GM12878 (cell line): ENCODE measurements at regions not wholly inside any gene's neighbourhood (a gene's known extent, or its start where the extent isn't known, plus 50 kb on each side); places are given as distances from the start of the nearest gene placed in this dataset.
A peak's percentile ranks its signal among the peaks of the same experiment; 100 is the strongest.

ENCODE experiments used
- ASH2L ChIP-seq: fragments of 300-600, 200-600 bp; sonication (generic); IDR thresholded peaks from 2 replicates; pipeline ENCODE4 v1.6.1; 2017; ENCODE audit warnings: low read depth, mild to moderate bottlenecking, borderline replicate concordance
- ATF2 ChIP-seq: IDR thresholded peaks from 2 replicates; pipeline ENCODE4 v1.6.1; 2012; ENCODE audit warnings: low read length, inconsistent platforms
- BCLAF1 ChIP-seq: fragments of 450-650 bp; IDR thresholded peaks from 2 replicates; pipeline ENCODE4 v1.6.1; 2017; ENCODE audit warnings: antibody characterized with exemption, mild to moderate bottlenecking, moderate library complexity
- BHLHE40 ChIP-seq, 2 experiments: fragments of 450-650 bp in 1 of 2; IDR thresholded peaks; 2 replicates each; pipeline ENCODE4 v1.6.1; 2011 to 2017; ENCODE audit warnings: low read depth in 2 of 2, borderline replicate concordance in 1 of 2, improper control_type of control experiment in 1 of 2, low read length in 1 of 2, mild to moderate bottlenecking in 1 of 2
- CBFB ChIP-seq: IDR thresholded peaks from 2 replicates; pipeline ENCODE4 v1.6.1; 2016; ENCODE audit warnings: antibody characterized with exemption, low read depth
- CHD1 ChIP-seq: IDR thresholded peaks from 2 replicates; pipeline ENCODE4 v1.6.1; 2012; ENCODE audit warnings: low read depth, low read length, improper control_type of control experiment
- CREB1 ChIP-seq: IDR thresholded peaks from 2 replicates; pipeline ENCODE4 v1.6.1; 2012; ENCODE audit warnings: low read depth, mild to moderate bottlenecking, inconsistent platforms
- FOS ChIP-seq: IDR thresholded peaks from 3 replicates; pipeline ENCODE4 v1.6.1; 2011; ENCODE audit warnings: borderline replicate concordance; ENCODE audit not compliant: insufficient read length; ENCODE audit errors: extremely low read depth
- MAX ChIP-seq: IDR thresholded peaks from 2 replicates; pipeline ENCODE4 v1.6.1; 2012; ENCODE audit warnings: low read depth, low read length, improper control_type of control experiment
- MTA2 ChIP-seq: fragments of 450-650 bp; IDR thresholded peaks from 2 replicates; pipeline ENCODE4 v1.6.1; 2016; ENCODE audit warnings: low read depth, mild to moderate bottlenecking, moderate library complexity
- NFYA ChIP-seq: IDR thresholded peaks from 2 replicates; pipeline ENCODE4 v1.6.1; 2011; ENCODE audit warnings: low read depth, mild to moderate bottlenecking, low read length, improper control_type of control experiment, borderline replicate concordance
- PAX5 ChIP-seq: IDR thresholded peaks from 2 replicates; pipeline ENCODE4 v1.6.1; 2011; ENCODE audit warnings: low read depth, low read length, borderline replicate concordance
- RAD51 ChIP-seq: fragments of 450-650 bp; IDR thresholded peaks from 2 replicates; pipeline ENCODE4 v1.6.1; 2016; ENCODE audit warnings: moderate library complexity, mild to moderate bottlenecking, inconsistent platforms
- RCOR1 ChIP-seq: conservative IDR thresholded peaks from 2 replicates; pipeline ENCODE4 v1.6.1; 2012; ENCODE audit warnings: low read depth, low read length, improper control_type of control experiment
- SIX5 ChIP-seq: IDR thresholded peaks from 2 replicates; pipeline ENCODE4 v1.6.1; 2011; ENCODE audit warnings: mild to moderate bottlenecking, low read depth, low read length, moderate library complexity; ENCODE audit not compliant: severe bottlenecking
- SMAD1 ChIP-seq: fragments of 450-650 bp; IDR thresholded peaks from 2 replicates; pipeline ENCODE4 v1.6.1; 2018; ENCODE audit warnings: mild to moderate bottlenecking, low read depth; ENCODE audit not compliant: partially characterized antibody
- SMAD5 ChIP-seq: IDR thresholded peaks from 2 replicates; pipeline ENCODE4 v1.6.1; 2016; ENCODE audit warnings: antibody characterized with exemption, low read depth
- SREBF2 ChIP-seq: IDR thresholded peaks from 2 replicates; pipeline ENCODE4 v1.6.1; 2012; ENCODE audit warnings: mild to moderate bottlenecking, low read length
- STAT1 ChIP-seq: fragments of 450-650 bp; conservative IDR thresholded peaks from 2 replicates; pipeline ENCODE4 v1.6.1; 2014; ENCODE audit warnings: antibody characterized with exemption, mild to moderate bottlenecking
- TARDBP ChIP-seq: IDR thresholded peaks from 2 replicates; pipeline ENCODE4 v1.6.1; 2016; ENCODE audit warnings: borderline replicate concordance
- TCF12 ChIP-seq: IDR thresholded peaks from 2 replicates; pipeline ENCODE4 v1.6.1; 2011; ENCODE audit warnings: low read depth, mild to moderate bottlenecking, low read length
- ZBTB11 ChIP-seq: fragments of 450-650 bp; formaldehyde crosslinking; IDR thresholded peaks from 2 replicates; pipeline ENCODE4 v1.5.0; 2022; ENCODE audit warnings: mild to moderate bottlenecking, missing genetic modification characterization
- ZNF217 ChIP-seq: fragments of 450-650 bp; IDR thresholded peaks from 2 replicates; pipeline ENCODE4 v1.6.1; 2017; ENCODE audit warnings: antibody characterized with exemption, mild to moderate bottlenecking
- ZNF384 ChIP-seq: IDR thresholded peaks from 2 replicates; pipeline ENCODE4 v1.6.1; 2012; ENCODE audit warnings: low read depth, mild to moderate bottlenecking, low read length, improper control_type of control experiment, borderline replicate concordance

- TF ChIP-seq BCLAF1 (no peak), RAD51 (no peak), SREBF2 (no peak), BHLHE40 (IDR thresholded peaks at IDR 0.05; ENCODE audit: borderline replicate concordance in 1 of 2, low read depth in 2 of 2, low read length in 1 of 2) (peak; percentile 26 to 65; a peak in 2 of 4 replicates), TARDBP (peak; percentile 48; the same call in 1 of the 2 replicates), SIX5 (no peak), RCOR1 (no peak), PAX5 (peak; percentile 11; the same call in 1 of the 2 replicates), NFYA (no peak), CREB1 (peak; percentile 60), ZNF384 (peak; percentile 93), ASH2L (no peak), SMAD1 (no peak), MAX (no peak), ATF2 (peak; percentile 80), SMAD5 (no peak), MTA2 (peak; percentile 81), ZNF217 (no peak), CHD1 (no peak), STAT1 (no peak), ZBTB11 (no peak), TCF12 (peak; percentile 63; the same call in 1 of the 2 replicates), CBFB (peak; percentile 67; the same call in 1 of the 2 replicates), FOS (no peak)
These were observed 58.9 kb upstream of the EEA1 start (continued) for GRCh38 chr12:92987846-92988621.
